ENCODE measurements at regions not wholly inside any gene's neighbourhood (a gene's known extent, or its start where the extent isn't known, plus 50 kb on each side); places are given as distances from the start of the nearest gene placed in this dataset.

- no peak for TF ChIP-seq FOXP2 (optimal IDR thresholded peaks at IDR 0.05; ENCODE audit: borderline replicate concordance, extremely low read depth, extremely low read length, insufficient read depth)
- no peak for TF ChIP-seq SIN3A (IDR thresholded peaks at IDR 0.05; ENCODE audit: borderline replicate concordance, insufficient read depth, low read length)
- no peak for TF ChIP-seq REST (IDR thresholded peaks at IDR 0.05; ENCODE audit: insufficient read depth in 1 of 2, low read depth in 2 of 2, low read length in 2 of 2)
- TF ChIP-seq TAF1 (IDR thresholded peaks at IDR 0.05; ENCODE audit: borderline replicate concordance, insufficient read depth, low read length), result no peak
- no peak for TF ChIP-seq POLR2AphosphoS5 (IDR thresholded peaks at IDR 0.05; ENCODE audit: low read depth, low read length)
Observed at GRCh38 chr11:33945481-33946268, 53.8 kb upstream of the LMO2 start.

- TF ChIP-seq REST (IDR thresholded peaks at IDR 0.05; ENCODE audit: insufficient read depth in 1 of 2, low read depth in 2 of 2, low read length in 2 of 2) (no peak), TAF1 (IDR thresholded peaks at IDR 0.05; ENCODE audit: borderline replicate concordance, insufficient read depth, low read length) (no peak), FOXP2 (optimal IDR thresholded peaks at IDR 0.05; ENCODE audit: borderline replicate concordance, extremely low read depth, extremely low read length, insufficient read depth) (no peak), SIN3A (IDR thresholded peaks at IDR 0.05; ENCODE audit: borderline replicate concordance, insufficient read depth, low read length) (no peak), POLR2AphosphoS5 (IDR thresholded peaks at IDR 0.05; ENCODE audit: low read depth, low read length) (no peak)
Observed at GRCh38 chr11:33944693-33945424, 53.0 kb upstream of the LMO2 start.

GRCh38 chr11:33944345-33944692 is 52.4 kb upstream of the LMO2 start:
- TF ChIP-seq TAF1 (IDR thresholded peaks at IDR 0.05; ENCODE audit: borderline replicate concordance, insufficient read depth, low read length) (no peak), POLR2AphosphoS5 (IDR thresholded peaks at IDR 0.05; ENCODE audit: low read depth, low read length) (no peak), REST (IDR thresholded peaks at IDR 0.05; ENCODE audit: insufficient read depth in 1 of 2, low read depth in 2 of 2, low read length in 2 of 2) (no peak), FOXP2 (optimal IDR thresholded peaks at IDR 0.05; ENCODE audit: borderline replicate concordance, extremely low read depth, extremely low read length, insufficient read depth) (no peak), SIN3A (IDR thresholded peaks at IDR 0.05; ENCODE audit: borderline replicate concordance, insufficient read depth, low read length) (no peak)

- TF ChIP-seq TAF1 (IDR thresholded peaks at IDR 0.05; ENCODE audit: borderline replicate concordance, insufficient read depth, low read length) (no peak), POLR2AphosphoS5 (IDR thresholded peaks at IDR 0.05; ENCODE audit: low read depth, low read length) (no peak), REST (IDR thresholded peaks at IDR 0.05; ENCODE audit: insufficient read depth in 1 of 2, low read depth in 2 of 2, low read length in 2 of 2) (no peak), SIN3A (IDR thresholded peaks at IDR 0.05; ENCODE audit: borderline replicate concordance, insufficient read depth, low read length) (no peak), FOXP2 (optimal IDR thresholded peaks at IDR 0.05; ENCODE audit: borderline replicate concordance, extremely low read depth, extremely low read length, insufficient read depth) (no peak)
Observed at GRCh38 chr11:33942954-33943353, 51.1 kb upstream of the LMO2 start.

Measured in PFSK-1 (cell line).